SW480 (cell line): ENCODE measurements at regions not wholly inside any gene's neighbourhood (a gene's known extent, or its start where the extent isn't known, plus 50 kb on each side); places are given as distances from the start of the nearest gene placed in this dataset.
A peak's percentile ranks its signal among the peaks of the same experiment; 100 is the strongest.
"Not testable (repeated sequence)": the region's sequence is repeated elsewhere in the genome, so short reads cannot be mapped to it uniquely, and the experiment has no call there.

Experiments used
- DNase-seq: peaks from one replicate; pipeline ENCODE4 v3.0.0-alpha.2; 2016; ENCODE audit warnings: low spot score

- DNase-seq = no peak
Measured at GRCh38 chr4:75189711-75190335, 256.9 kb downstream of the PARM1 start.

- peak; percentile 13 for DNase-seq
Measured at GRCh38 chr4:75180790-75181776, 248.2 kb downstream of the PARM1 start.

GRCh38 chr4:75180217-75180616 is 247.3 kb downstream of the PARM1 start:
- DNase-seq = no peak

- DNase-seq = no peak
Measured at GRCh38 chr4:75179510-75179909, 246.6 kb downstream of the PARM1 start.

GRCh38 chr4:75172551-75172950 is 239.6 kb downstream of the PARM1 start:
- no peak for DNase-seq

- DNase-seq = no peak
Measured at GRCh38 chr4:75169427-75169826, 236.5 kb downstream of the PARM1 start.

GRCh38 chr4:75169020-75169419 is 236.1 kb downstream of the PARM1 start:
- no peak for DNase-seq

GRCh38 chr4:75168548-75168947 is 235.6 kb downstream of the PARM1 start:
- no peak for DNase-seq

GRCh38 chr4:75165100-75165499 is 232.2 kb downstream of the PARM1 start:
- not testable (repeated sequence) for DNase-seq

- no peak for DNase-seq
Measured at GRCh38 chr4:75158451-75158850, 225.5 kb downstream of the PARM1 start.

- no peak for DNase-seq
Measured at GRCh38 chr4:75154994-75155393, 222.1 kb downstream of the PARM1 start.

GRCh38 chr4:75146223-75146622 is 213.3 kb downstream of the PARM1 start:
- DNase-seq = no peak

- DNase-seq = no peak
Measured at GRCh38 chr4:75144475-75144874, 211.6 kb downstream of the PARM1 start.

- DNase-seq = peak; percentile 7
Measured at GRCh38 chr4:75142850-75143249, 209.9 kb downstream of the PARM1 start.

- no peak for DNase-seq
Measured at GRCh38 chr4:75142382-75142781, 209.5 kb downstream of the PARM1 start.

GRCh38 chr4:75141162-75141561 is 208.2 kb downstream of the PARM1 start:
- no peak for DNase-seq

GRCh38 chr4:75137302-75137701 is 204.4 kb downstream of the PARM1 start:
- no peak for DNase-seq

- DNase-seq = no peak
Measured at GRCh38 chr4:75135068-75135825, 202.3 kb downstream of the PARM1 start.

- not testable (repeated sequence) for DNase-seq
Measured at GRCh38 chr4:75126870-75127269, 194.0 kb downstream of the PARM1 start.

- no peak for DNase-seq
Measured at GRCh38 chr4:75126058-75126457, 193.1 kb downstream of the PARM1 start.

GRCh38 chr4:75122424-75123014 is 189.6 kb downstream of the PARM1 start:
- DNase-seq = no peak

GRCh38 chr4:75118739-75119138 is 185.8 kb downstream of the PARM1 start:
- DNase-seq = no peak
